IPS-18a (cell line): ENCODE measurements at regions not wholly inside any gene's neighbourhood (a gene's known extent, or its start where the extent isn't known, plus 50 kb on each side); places are given as distances from the start of the nearest gene placed in this dataset.
"Not testable (repeated sequence)": the region's sequence is repeated elsewhere in the genome, so short reads cannot be mapped to it uniquely, and the experiment has no call there.

Experiments used
- H3K27ac ChIP-seq: one replicate; pipeline ENCODE4 v1.5.1; 2013; ENCODE audit warnings: low read length
- H3K27me3 ChIP-seq: one replicate; pipeline ENCODE4 v1.6.1; 2013; ENCODE audit warnings: mild to moderate bottlenecking, low read length; ENCODE audit not compliant: control insufficient read depth, insufficient read depth
- H3K36me3 ChIP-seq: one replicate; pipeline ENCODE4 v1.6.1; 2013; ENCODE audit warnings: low read depth, low read length; ENCODE audit not compliant: control insufficient read depth
- H3K4me1 ChIP-seq: one replicate; pipeline ENCODE4 v1.6.1; 2013; ENCODE audit warnings: low read depth, low read length; ENCODE audit not compliant: control insufficient read depth
- H3K4me3 ChIP-seq: one replicate; pipeline ENCODE4 v1.5.1; 2013; ENCODE audit warnings: low read length
- H3K9ac ChIP-seq: one replicate; pipeline ENCODE4 v1.6.1; 2013; ENCODE audit warnings: mild to moderate bottlenecking, low read length, moderate library complexity
- H3K9me3 ChIP-seq: one replicate; pipeline ENCODE4 v1.6.1; 2013; ENCODE audit warnings: low read depth, low read length; ENCODE audit not compliant: control insufficient read depth

GRCh38 chr18:39238981-39239660 lies 1673.5 kb upstream of the CELF4 start:
- Histone ChIP-seq H3K4me3 (no peak overlapping the region), H3K27me3 (no peaks in the 10 kb centered on the region), H3K9ac (no peak overlapping the region), H3K4me1 (no peaks in the 10 kb centered on the region), H3K36me3 (no peaks in the 10 kb centered on the region), H3K9me3 (no peaks in the 10 kb centered on the region), H3K27ac (no peak overlapping the region)

GRCh38 chr18:39235118-39235719 lies 1669.6 kb upstream of the CELF4 start:
- H3K36me3 ChIP-seq, result no peaks in the 10 kb centered on the region
- no peak overlapping the region for H3K4me3 ChIP-seq
- no peaks in the 10 kb centered on the region for H3K27me3 ChIP-seq
- H3K9me3 ChIP-seq, result no peaks in the 10 kb centered on the region
- no peak overlapping the region for H3K9ac ChIP-seq
- no peak overlapping the region for H3K27ac ChIP-seq
- H3K4me1 ChIP-seq, result no peaks in the 10 kb centered on the region

- Histone ChIP-seq H3K4me3 (no peak overlapping the region), H3K36me3 (no peaks in the 10 kb centered on the region), H3K4me1 (no peaks in the 10 kb centered on the region), H3K9me3 (no peaks in the 10 kb centered on the region), H3K27me3 (no peaks in the 10 kb centered on the region), H3K27ac (no peak overlapping the region), H3K9ac (no peak overlapping the region)
Observed at GRCh38 chr18:39232937-39233336, 1667.3 kb upstream of the CELF4 start.

- H3K4me1 ChIP-seq, result no peaks in the 10 kb centered on the region
- no peak overlapping the region for H3K4me3 ChIP-seq
- no peaks in the 10 kb centered on the region for H3K36me3 ChIP-seq
- no peaks in the 10 kb centered on the region for H3K9me3 ChIP-seq
- H3K27me3 ChIP-seq, result no peaks in the 10 kb centered on the region
- no peak overlapping the region for H3K9ac ChIP-seq
- no peak overlapping the region for H3K27ac ChIP-seq
Observed at GRCh38 chr18:39232490-39232889, 1666.9 kb upstream of the CELF4 start.

GRCh38 chr18:39230086-39230803 lies 1664.6 kb upstream of the CELF4 start:
- no peaks in the 10 kb centered on the region for H3K36me3 ChIP-seq
- H3K27me3 ChIP-seq, result no peaks in the 10 kb centered on the region
- no peak overlapping the region for H3K27ac ChIP-seq
- H3K4me3 ChIP-seq, result no peak overlapping the region
- H3K4me1 ChIP-seq, result no peaks in the 10 kb centered on the region
- H3K9ac ChIP-seq, result no peak overlapping the region
- H3K9me3 ChIP-seq, result no peaks in the 10 kb centered on the region

DNA sequence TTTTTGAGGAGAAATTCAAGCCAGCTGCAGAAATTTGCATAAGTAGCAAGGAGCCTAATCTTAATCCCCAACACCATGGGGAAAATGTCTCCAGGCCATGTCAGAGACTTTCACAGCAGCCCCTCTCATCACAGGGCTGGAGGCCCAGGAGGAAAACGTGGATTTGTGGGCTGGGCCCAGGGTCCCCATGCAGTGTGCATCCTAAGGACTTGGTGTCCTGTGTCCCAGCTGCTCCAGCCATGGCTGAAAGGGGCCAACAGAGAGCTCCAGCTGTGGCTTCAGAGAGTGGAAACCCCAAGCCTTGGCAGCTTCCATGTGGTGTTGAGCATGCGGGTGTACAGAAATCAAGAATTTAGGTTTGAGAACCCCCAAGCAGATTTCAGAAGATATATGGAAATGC lies 1662.2 kb upstream of the CELF4 start:
- not testable (repeated sequence) for H3K4me1 ChIP-seq, H3K27me3 ChIP-seq, H3K36me3 ChIP-seq, H3K27ac ChIP-seq, H3K4me3 ChIP-seq, H3K9me3 ChIP-seq, H3K9ac ChIP-seq

GRCh38 chr18:39225373-39225772 lies 1659.8 kb upstream of the CELF4 start:
- Histone ChIP-seq H3K4me3 (no peak overlapping the region), H3K9ac (no peak overlapping the region), H3K36me3 (no peaks in the 10 kb centered on the region), H3K9me3 (no peaks in the 10 kb centered on the region), H3K4me1 (no peaks in the 10 kb centered on the region), H3K27ac (no peak overlapping the region), H3K27me3 (no peaks in the 10 kb centered on the region)

DNA sequence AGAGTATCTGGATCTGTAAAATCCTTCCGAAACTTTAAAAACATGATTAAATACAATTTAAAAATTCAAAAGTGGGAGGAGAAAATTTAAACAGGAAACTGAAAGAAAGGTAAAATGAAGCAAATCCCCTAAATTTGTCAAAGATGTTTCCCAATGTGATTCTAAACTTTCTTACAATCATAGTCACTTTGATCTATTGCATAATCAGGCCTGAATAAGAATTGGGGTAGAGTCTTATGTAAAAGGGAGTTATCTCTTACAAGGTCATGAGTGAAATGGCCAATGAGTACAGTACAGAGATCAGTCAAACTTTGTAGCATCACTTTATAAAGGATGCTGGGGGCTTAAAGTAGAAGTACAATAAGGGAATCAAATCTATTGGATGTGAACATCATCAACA lies 1657.7 kb upstream of the CELF4 start:
- Histone ChIP-seq H3K9ac (no peak overlapping the region), H3K4me3 (no peak overlapping the region), H3K9me3 (no peaks in the 10 kb centered on the region), H3K27me3 (no peaks in the 10 kb centered on the region), H3K27ac (no peak overlapping the region), H3K4me1 (no peaks in the 10 kb centered on the region), H3K36me3 (no peaks in the 10 kb centered on the region)

GRCh38 chr18:39215920-39216319 lies 1650.3 kb upstream of the CELF4 start:
- no peaks in the 10 kb centered on the region for H3K27me3 ChIP-seq
- H3K4me3 ChIP-seq, result no peak overlapping the region
- no peaks in the 10 kb centered on the region for H3K4me1 ChIP-seq
- H3K36me3 ChIP-seq, result no peaks in the 10 kb centered on the region
- no peak overlapping the region for H3K9ac ChIP-seq
- H3K27ac ChIP-seq, result no peak overlapping the region
- H3K9me3 ChIP-seq, result no peaks in the 10 kb centered on the region

GRCh38 chr18:39211461-39211860 lies 1645.9 kb upstream of the CELF4 start:
- H3K27me3 ChIP-seq, result no peaks in the 10 kb centered on the region
- H3K9me3 ChIP-seq, result no peaks in the 10 kb centered on the region
- no peaks in the 10 kb centered on the region for H3K4me1 ChIP-seq
- H3K36me3 ChIP-seq, result no peaks in the 10 kb centered on the region
- H3K9ac ChIP-seq, result no peak overlapping the region
- H3K4me3 ChIP-seq, result no peak overlapping the region
- no peak overlapping the region for H3K27ac ChIP-seq

DNA sequence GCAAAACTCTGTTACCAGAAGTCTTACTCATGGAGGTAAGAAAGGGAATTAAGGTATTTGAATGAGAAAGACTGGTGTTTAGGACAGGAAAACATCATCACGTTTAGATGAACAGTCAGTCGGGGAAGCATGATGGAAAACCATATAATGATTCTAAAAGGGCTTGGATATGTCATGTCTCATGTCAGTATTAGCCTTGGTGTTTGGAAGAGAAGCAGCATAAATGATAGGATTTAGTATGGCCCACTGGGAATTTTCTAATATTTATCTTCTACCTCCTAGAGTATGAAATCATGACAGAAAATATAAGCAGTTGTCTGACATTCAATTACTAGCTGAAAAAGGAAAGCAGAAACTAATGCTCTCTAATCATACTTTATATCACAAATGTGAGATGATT lies 1643.6 kb upstream of the CELF4 start:
- H3K27me3 ChIP-seq, result no peaks in the 10 kb centered on the region
- no peaks in the 10 kb centered on the region for H3K4me1 ChIP-seq
- no peak overlapping the region for H3K27ac ChIP-seq
- no peak overlapping the region for H3K4me3 ChIP-seq
- H3K36me3 ChIP-seq, result no peaks in the 10 kb centered on the region
- no peaks in the 10 kb centered on the region for H3K9me3 ChIP-seq
- H3K9ac ChIP-seq, result no peak overlapping the region

GRCh38 chr18:39208729-39209128 lies 1643.1 kb upstream of the CELF4 start:
- Histone ChIP-seq H3K27ac (no peak overlapping the region), H3K4me1 (no peaks in the 10 kb centered on the region), H3K36me3 (no peaks in the 10 kb centered on the region), H3K4me3 (no peak overlapping the region), H3K9ac (no peak overlapping the region), H3K9me3 (no peaks in the 10 kb centered on the region), H3K27me3 (no peaks in the 10 kb centered on the region)
